ENCODE measurements at regions not wholly inside any gene's neighbourhood (a gene's known extent, or its start where the extent isn't known, plus 50 kb on each side); places are given as distances from the start of the nearest gene placed in this dataset.

GRCh38 chr16:85466989-85467388 lies 146.1 kb upstream of the GSE1 start:
- Histone ChIP-seq H3K4me1 (replicated peaks in 1 of 2) (peaks cover 38 to 40% of the 10 kb centered on the region in 2 donors), H3K4me3 (no peak overlapping the region), H3K27ac (no peak overlapping the region)
- no peak for ATAC-seq (replicated peaks in 6 of 8)
- 92 to 100% (median 97%) methylated on average over 1 to 6 of the region's 12 CpGs; no CpG with 5 or more reads in 5 of the 10 experiments for WGBS, 10 experiments
- in situ Hi-C loops (cut with MboI; ENCODE audit: low pct_unique_long_range_greater_than_20kb in 2 of 9, low sequenced_read_pairs in 9 of 9, unreplicated experiment in 9 of 9), result no loop called here

- Histone ChIP-seq H3K27ac (no peak overlapping the region), H3K4me3 (no peak overlapping the region), H3K4me1 (replicated peaks in 1 of 2) (peaks cover 41 to 44% of the 10 kb centered on the region in 2 donors)
- ATAC-seq (replicated peaks in 6 of 8), result no peak
- 60 to 100% (median 80%) methylated on average over 1 to 6 of the region's 20 CpGs; no CpG with 5 or more reads in 5 of the 10 experiments for WGBS, 10 experiments
- in situ Hi-C loops (cut with MboI; ENCODE audit: low pct_unique_long_range_greater_than_20kb in 2 of 9, low sequenced_read_pairs in 9 of 9, unreplicated experiment in 9 of 9), result no loop called here
Measured at GRCh38 chr16:85469929-85470590, 143.1 kb upstream of the GSE1 start.

GRCh38 chr16:85470873-85471272 lies 142.2 kb upstream of the GSE1 start:
- no peak overlapping the region for H3K4me3 ChIP-seq
- H3K4me1 ChIP-seq (replicated peaks in 1 of 2), result peaks cover 45 to 51% of the 10 kb centered on the region in 2 donors
- in situ Hi-C loops (cut with MboI; ENCODE audit: low pct_unique_long_range_greater_than_20kb in 2 of 9, low sequenced_read_pairs in 9 of 9, unreplicated experiment in 9 of 9), result no loop called here
- no peak for ATAC-seq (replicated peaks in 6 of 8)
- H3K27ac ChIP-seq, result no peak overlapping the region
- 60 to 100% (median 81%) methylated on average over 2 to 5 of the region's 13 CpGs; no CpG with 5 or more reads in 6 of the 10 experiments for WGBS, 10 experiments

- Histone ChIP-seq H3K4me3 (no peak overlapping the region), H3K27ac (no peak overlapping the region), H3K4me1 (replicated peaks in 1 of 2) (peaks cover 43 to 49% of the 10 kb centered on the region in 2 donors)
- peak in 2 of 8 experiments; percentile 11 to 38 for ATAC-seq (replicated peaks in 6 of 8)
- in situ Hi-C loops (cut with MboI; ENCODE audit: low pct_unique_long_range_greater_than_20kb in 2 of 9, low sequenced_read_pairs in 9 of 9, unreplicated experiment in 9 of 9), result no loop called here
- 40 to 100% (median 90%) methylated on average over 1 to 12 of the region's 15 CpGs; no CpG with 5 or more reads in 2 of the 10 experiments for whole genome bisulfite sequencing, 10 experiments
Measured at GRCh38 chr16:85471469-85472431, 141.4 kb upstream of the GSE1 start.

- Histone ChIP-seq H3K27ac (no peak overlapping the region), H3K4me3 (no peak overlapping the region), H3K4me1 (replicated peaks in 1 of 2) (peaks cover 43 to 49% of the 10 kb centered on the region in 2 donors)
- no peak for ATAC-seq (replicated peaks in 6 of 8)
- in situ Hi-C loops (cut with MboI; ENCODE audit: low pct_unique_long_range_greater_than_20kb in 2 of 9, low sequenced_read_pairs in 9 of 9, unreplicated experiment in 9 of 9), result no loop called here
- 72 to 100% (median 86%) methylated on average over 1 to 8 of the region's 9 CpGs; no CpG with 5 or more reads in 4 of the 10 experiments for WGBS, 10 experiments
Measured at GRCh38 chr16:85472514-85472913, 140.6 kb upstream of the GSE1 start.

GRCh38 chr16:85473323-85473722 lies 139.8 kb upstream of the GSE1 start:
- no peak overlapping the region for H3K27ac ChIP-seq
- H3K4me1 ChIP-seq (replicated peaks in 1 of 2), result peaks cover 43 to 49% of the 10 kb centered on the region in 2 donors
- ATAC-seq (replicated peaks in 6 of 8), result no peak
- 50 to 90% methylated on average over 2 of the region's 8 CpGs; no CpG with 5 or more reads in 8 of the 10 experiments for WGBS, 10 experiments
- in situ Hi-C loops (cut with MboI; ENCODE audit: low pct_unique_long_range_greater_than_20kb in 2 of 9, low sequenced_read_pairs in 9 of 9, unreplicated experiment in 9 of 9), result no loop called here
- H3K4me3 ChIP-seq, result no peak overlapping the region

- in situ Hi-C loops (cut with MboI; ENCODE audit: low pct_unique_long_range_greater_than_20kb in 2 of 9, low sequenced_read_pairs in 9 of 9, unreplicated experiment in 9 of 9), result no loop called here
- WGBS, 10 experiments, result 24% methylated on average over 5 of the region's 21 CpGs; no CpG with 5 or more reads in 9 of the 10 experiments
- peak; percentile 23 to 87 (median 41) for ATAC-seq (replicated peaks in 6 of 8)
- Histone ChIP-seq H3K4me3 (no peak overlapping the region), H3K4me1 (replicated peaks in 1 of 2) (peaks cover 43 to 49% of the 10 kb centered on the region in 2 donors), H3K27ac (peak overlapping the region in 1 of 2 donors; percentile 63)
Measured at GRCh38 chr16:85473909-85474620, 139.1 kb upstream of the GSE1 start.

GRCh38 chr16:85474621-85475217 lies 138.4 kb upstream of the GSE1 start:
- in situ Hi-C loops (cut with MboI; ENCODE audit: low pct_unique_long_range_greater_than_20kb in 2 of 9, low sequenced_read_pairs in 9 of 9, unreplicated experiment in 9 of 9), result no loop called here
- ATAC-seq (replicated peaks in 6 of 8), result peak in 5 of 8 experiments; percentile 32 to 57 (median 44)
- 12 to 47% (median 33%) methylated on average over 3 to 8 of the region's 9 CpGs; no CpG with 5 or more reads in 6 of the 10 experiments for WGBS, 10 experiments
- Histone ChIP-seq H3K27ac (peak overlapping the region; percentile 63 to 68), H3K4me3 (no peak overlapping the region), H3K4me1 (replicated peaks in 1 of 2) (peaks cover 43 to 49% of the 10 kb centered on the region in 2 donors)

- ATAC-seq (replicated peaks in 6 of 8), result peak in 5 of 8 experiments; percentile 62 to 73 (median 72)
- H3K4me3 ChIP-seq, result no peak overlapping the region
- in situ Hi-C loops (cut with MboI; ENCODE audit: low pct_unique_long_range_greater_than_20kb in 2 of 9, low sequenced_read_pairs in 9 of 9, unreplicated experiment in 9 of 9), result no loop called here
- H3K4me1 ChIP-seq (replicated peaks in 1 of 2), result peaks cover 46 to 53% of the 10 kb centered on the region in 2 donors
- peak overlapping the region; percentile 53 to 68 for H3K27ac ChIP-seq
- 8 to 67% (median 18%) methylated on average over 1 to 2 of the region's 8 CpGs; no CpG with 5 or more reads in 6 of the 10 experiments for WGBS, 10 experiments
Measured at GRCh38 chr16:85475233-85475632, 137.9 kb upstream of the GSE1 start.

GRCh38 chr16:85475691-85476300 lies 137.3 kb upstream of the GSE1 start:
- 76 to 100% (median 98%) methylated on average over 1 to 11 of the region's 22 CpGs; no CpG with 5 or more reads in 2 of the 10 experiments for WGBS, 10 experiments

GRCh38 chr16:85476389-85476788 lies 136.7 kb upstream of the GSE1 start:
- 80 to 100% (median 98%) methylated on average over 1 to 8 of the region's 11 CpGs; no CpG with 5 or more reads in 2 of the 10 experiments for WGBS, 10 experiments
- Histone ChIP-seq H3K27ac (no peak overlapping the region), H3K4me3 (no peak overlapping the region), H3K4me1 (replicated peaks in 1 of 2) (peaks cover 56 to 60% of the 10 kb centered on the region in 2 donors)
- in situ Hi-C loops (cut with MboI; ENCODE audit: low pct_unique_long_range_greater_than_20kb in 2 of 9, low sequenced_read_pairs in 9 of 9, unreplicated experiment in 9 of 9), result no loop called here
- no peak for ATAC-seq (replicated peaks in 6 of 8)

More at GRCh38 chr16:85475691-85476300, 137.3 kb upstream of the GSE1 start:
- in situ Hi-C loops (cut with MboI; ENCODE audit: low pct_unique_long_range_greater_than_20kb in 2 of 9, low sequenced_read_pairs in 9 of 9, unreplicated experiment in 9 of 9), result no loop called here
- ATAC-seq (replicated peaks in 6 of 8), result no peak
- no peak overlapping the region for H3K4me3 ChIP-seq
- H3K27ac ChIP-seq, result peak overlapping the region; percentile 53 to 68
- peaks cover 52 to 56% of the 10 kb centered on the region in 2 donors for H3K4me1 ChIP-seq (replicated peaks in 1 of 2)

Measured in motor neuron (in vitro differentiated cells).